GM20000 (cell line): ENCODE measurements at regions not wholly inside any gene's neighbourhood (a gene's known extent, or its start where the extent isn't known, plus 50 kb on each side); places are given as distances from the start of the nearest gene placed in this dataset.
"Not testable (repeated sequence)": the region's sequence is repeated elsewhere in the genome, so short reads cannot be mapped to it uniquely, and the experiment has no call there.

Source experiments
- DNase-seq: peaks from one replicate; pipeline ENCODE4 v3.0.0; 2012; ENCODE audit warnings: low spot score
- CTCF ChIP-seq: IDR thresholded peaks from 2 replicates; pipeline ENCODE4 v1.5.1; 2012; ENCODE audit warnings: mild to moderate bottlenecking, control low read depth; ENCODE audit errors: extremely low read depth, missing control alignments

- no peak for DNase-seq
- TF ChIP-seq CTCF, result no peak
Observed at GRCh38 chr6:14513496-14514393, 396.2 kb downstream of the CD83 start.

- no peak for DNase-seq
- TF ChIP-seq CTCF, result no peak
Observed at GRCh38 chr6:14516956-14517355, 399.4 kb downstream of the CD83 start.

GRCh38 chr6:14517516-14518105 is 400.0 kb downstream of the CD83 start:
- DNase-seq, result no peak
- no peak for TF ChIP-seq CTCF

GRCh38 chr6:14518515-14519217 is 401.1 kb downstream of the CD83 start:
- no peak for TF ChIP-seq CTCF

GRCh38 chr6:14520029-14520428 is 402.5 kb downstream of the CD83 start:
- no peak for TF ChIP-seq CTCF
- no peak for DNase-seq

More at GRCh38 chr6:14518515-14519217, 401.1 kb downstream of the CD83 start:
- no peak for DNase-seq

GRCh38 chr6:14520536-14520935 is 403.0 kb downstream of the CD83 start:
- no peak for DNase-seq
- TF ChIP-seq CTCF, result no peak

GRCh38 chr6:14521141-14521540 is 403.6 kb downstream of the CD83 start:
- no peak for TF ChIP-seq CTCF
- no peak for DNase-seq

GRCh38 chr6:14521861-14522260 is 404.3 kb downstream of the CD83 start:
- not testable (repeated sequence) for DNase-seq
